Stimulated activated CD8-positive, alpha-beta memory T cell treated with anti-CD3 and anti-CD28 coated beads, Interleukin-4, amount 100 ng/mL, for 48 hours (primary cell): ENCODE measurements at regions not wholly inside any gene's neighbourhood (a gene's known extent, or its start where the extent isn't known, plus 50 kb on each side); places are given as distances from the start of the nearest gene placed in this dataset.
"Not testable (repeated sequence)": the region's sequence is repeated elsewhere in the genome, so short reads cannot be mapped to it uniquely, and the experiment has no call there.

Experiments used
- DNase-seq: peaks from one replicate; pipeline ENCODE4 v3.0.0-alpha.2; 2020

GRCh38 chr12:68428211-68428610, 96.0 kb upstream of the MDM1 start:
- no peak for DNase-seq

GRCh38 chr12:68428724-68429501, 96.8 kb upstream of the MDM1 start:
- no peak for DNase-seq

DNA sequence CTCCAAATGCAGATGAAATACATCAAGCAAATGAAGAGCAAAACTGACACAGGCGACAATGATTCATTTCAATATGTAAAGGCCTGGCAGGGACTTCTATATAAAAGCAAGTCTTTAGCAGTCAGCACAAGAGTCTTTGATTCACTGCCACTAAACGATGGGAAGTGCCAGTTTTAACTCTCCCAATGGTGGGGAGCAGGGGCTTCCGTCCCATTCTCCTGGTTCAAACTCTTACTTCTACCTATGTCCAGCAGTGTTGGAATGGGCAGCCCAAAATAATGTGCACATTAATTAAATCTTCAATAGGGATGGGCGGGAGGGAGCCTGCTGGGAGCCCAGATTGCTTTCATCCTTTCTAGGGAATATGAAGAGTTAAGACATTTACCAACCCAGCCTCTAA, 97.5 kb upstream of the MDM1 start:
- DNase-seq = no peak

- DNase-seq = no peak
Observed at GRCh38 chr12:68431786-68432185, 99.6 kb upstream of the MDM1 start.

DNA sequence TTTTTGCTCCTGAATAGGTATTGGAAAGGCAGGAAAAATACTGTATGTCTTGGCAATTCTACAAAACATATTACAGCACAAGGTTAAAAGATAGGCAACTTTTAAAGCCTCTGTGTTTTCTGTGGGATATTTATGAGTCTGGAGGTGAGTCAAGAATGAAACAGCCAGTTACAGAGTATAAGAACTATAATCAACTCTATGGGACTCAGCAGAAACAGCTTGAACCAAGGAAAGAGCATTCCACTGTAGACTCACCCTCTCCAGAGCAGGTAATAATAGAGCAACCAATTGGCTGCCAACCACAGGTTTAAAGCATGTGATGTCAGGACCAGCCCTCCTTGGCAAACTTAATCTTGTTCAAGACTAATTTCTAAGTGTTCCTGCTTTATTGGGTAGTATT, 100.5 kb upstream of the MDM1 start:
- no peak for DNase-seq

DNA sequence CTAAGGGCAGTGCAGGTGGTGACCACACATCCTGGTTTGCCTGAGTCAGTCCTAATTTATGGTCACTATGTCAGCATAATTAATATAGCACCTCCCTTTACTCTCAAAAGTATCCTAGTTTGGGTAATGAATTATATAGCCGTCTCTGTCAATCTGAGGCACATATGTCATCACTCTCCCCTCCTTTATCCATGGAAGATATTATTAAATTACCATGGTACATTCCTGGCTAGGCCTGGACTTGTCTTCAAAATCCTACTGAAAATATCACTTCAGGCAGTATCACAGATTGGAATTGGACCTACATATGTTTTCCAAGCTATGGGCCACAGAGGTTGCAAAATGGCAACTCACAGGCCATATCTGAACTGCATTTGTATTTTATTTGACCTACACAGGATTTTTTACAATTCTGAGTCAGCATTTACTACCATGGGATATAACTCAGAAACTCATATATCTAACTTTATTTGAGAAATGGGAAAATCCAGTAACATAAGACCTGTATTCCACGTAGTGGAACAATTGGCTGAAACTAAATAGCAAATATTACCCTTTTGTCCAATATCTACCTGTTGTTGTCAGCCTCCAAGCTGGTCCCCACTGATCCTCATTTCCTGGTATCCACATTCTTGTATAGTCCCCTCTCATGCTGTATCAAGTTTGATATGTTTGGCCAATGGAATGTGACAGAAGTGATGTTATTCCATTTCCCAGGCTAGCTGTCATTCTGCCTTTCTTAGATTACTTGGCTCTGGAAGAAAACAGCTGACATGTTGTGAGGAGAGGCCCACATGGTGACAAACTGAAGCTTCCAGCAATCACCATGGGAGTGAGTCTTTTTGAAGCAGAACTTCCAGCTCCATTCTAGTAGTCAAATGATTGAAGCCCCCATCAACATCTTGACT, 102.5 kb upstream of the MDM1 start:
- DNase-seq = no peak

- no peak for DNase-seq
Observed at GRCh38 chr12:68435299-68435637, 103.1 kb upstream of the MDM1 start.

- no peak for DNase-seq
Observed at GRCh38 chr12:68435816-68436215, 103.7 kb upstream of the MDM1 start.

GRCh38 chr12:68438601-68439000, 106.4 kb upstream of the MDM1 start:
- no peak for DNase-seq

DNA sequence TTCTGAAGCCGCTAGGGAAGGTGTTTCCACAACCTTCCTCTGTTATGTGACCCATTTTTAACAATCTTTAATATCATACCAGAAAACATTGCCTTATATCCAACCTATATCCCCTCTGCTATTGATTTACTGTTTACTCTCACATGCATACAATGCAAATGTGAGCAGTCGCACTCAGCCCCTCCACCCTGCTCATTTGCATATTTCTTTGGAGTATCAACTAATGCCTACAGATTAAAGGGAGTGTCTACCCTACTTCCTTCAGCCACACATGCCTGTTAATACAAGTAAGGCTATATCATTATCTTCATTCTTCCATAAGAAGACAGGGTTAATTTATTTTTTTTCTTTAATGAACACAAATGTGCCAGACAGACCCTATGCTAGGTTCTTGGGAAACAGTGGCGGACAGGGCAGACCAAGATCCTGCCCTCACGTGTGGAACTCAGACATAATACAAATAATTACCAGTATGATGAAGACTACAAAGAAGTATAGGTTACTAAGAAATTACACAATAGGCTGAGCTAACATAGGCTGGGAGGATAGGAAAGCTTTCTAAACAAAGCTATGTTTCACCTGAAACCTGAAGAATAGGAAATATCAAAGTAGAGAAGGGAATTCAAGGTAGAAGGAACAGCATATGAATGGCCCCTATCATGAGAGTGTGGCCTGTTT, 107.3 kb upstream of the MDM1 start:
- DNase-seq = no peak

DNA sequence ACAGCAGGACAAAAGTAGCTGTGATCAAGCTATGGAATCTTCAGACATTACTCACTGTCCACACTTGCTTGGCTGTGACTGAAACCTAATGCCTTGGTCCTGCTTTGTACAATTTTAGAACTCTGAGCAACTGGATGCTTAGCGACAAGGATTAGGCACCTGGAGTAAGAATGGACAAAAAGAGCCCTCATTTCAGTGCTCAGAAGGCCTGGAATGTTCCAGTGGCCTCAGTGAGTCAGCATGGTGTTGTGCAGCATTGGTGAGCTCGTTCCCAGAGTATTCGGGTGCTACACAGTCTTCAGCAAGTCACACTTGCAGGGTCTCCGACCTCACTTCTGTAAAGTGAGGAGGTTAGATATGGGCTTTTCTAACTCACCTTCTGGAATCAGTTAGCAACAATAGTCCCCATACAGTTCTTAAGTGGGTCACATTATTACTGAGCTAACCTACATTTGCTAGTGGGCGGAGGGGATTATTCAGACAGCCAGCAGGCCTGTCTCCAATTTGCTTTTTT, 108.0 kb upstream of the MDM1 start:
- no peak for DNase-seq

DNA sequence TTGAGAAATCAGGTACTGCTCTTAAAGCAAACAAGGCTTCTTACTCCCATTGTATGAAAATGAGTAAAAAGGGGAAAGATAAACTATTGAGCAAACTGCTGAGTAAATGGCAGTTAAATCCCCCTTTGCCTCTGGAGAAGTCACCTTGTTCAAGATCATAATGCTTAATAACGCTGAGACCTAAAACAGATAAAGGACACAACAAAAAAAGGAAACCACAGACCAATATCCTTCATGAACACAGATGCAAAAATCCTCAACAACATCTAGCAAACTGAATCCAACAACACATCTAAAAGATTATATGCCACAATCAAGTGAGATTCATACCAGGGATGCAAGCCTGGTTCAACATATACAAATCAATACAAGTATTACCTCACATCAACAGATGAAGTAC, 109.0 kb upstream of the MDM1 start:
- DNase-seq = no peak

- DNase-seq = not testable (repeated sequence)
Observed at GRCh38 chr12:68442353-68442972, 110.3 kb upstream of the MDM1 start.

- DNase-seq = not testable (repeated sequence)
Observed at GRCh38 chr12:68443695-68444094, 111.5 kb upstream of the MDM1 start.

DNA sequence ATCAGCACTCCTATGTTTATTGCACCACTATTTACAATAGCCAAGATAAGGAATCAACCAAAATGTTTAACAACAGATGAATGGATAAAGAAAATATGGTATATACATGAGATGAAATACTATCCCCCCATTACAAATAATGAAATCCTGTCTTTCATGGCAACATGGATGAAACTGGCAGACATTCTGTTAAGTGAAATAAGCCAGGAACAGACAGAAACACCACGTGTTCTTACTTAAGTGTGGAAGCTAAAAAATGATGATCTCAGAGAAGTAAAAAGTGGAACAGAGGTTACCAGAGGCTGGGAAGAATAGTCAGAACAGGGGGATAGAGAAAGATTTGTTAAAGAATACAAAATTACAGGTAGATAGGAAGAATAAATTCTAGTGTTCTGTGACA, 113.7 kb upstream of the MDM1 start:
- no peak for DNase-seq

- DNase-seq = no peak
Observed at GRCh38 chr12:68446384-68446783, 114.2 kb upstream of the MDM1 start.

DNA sequence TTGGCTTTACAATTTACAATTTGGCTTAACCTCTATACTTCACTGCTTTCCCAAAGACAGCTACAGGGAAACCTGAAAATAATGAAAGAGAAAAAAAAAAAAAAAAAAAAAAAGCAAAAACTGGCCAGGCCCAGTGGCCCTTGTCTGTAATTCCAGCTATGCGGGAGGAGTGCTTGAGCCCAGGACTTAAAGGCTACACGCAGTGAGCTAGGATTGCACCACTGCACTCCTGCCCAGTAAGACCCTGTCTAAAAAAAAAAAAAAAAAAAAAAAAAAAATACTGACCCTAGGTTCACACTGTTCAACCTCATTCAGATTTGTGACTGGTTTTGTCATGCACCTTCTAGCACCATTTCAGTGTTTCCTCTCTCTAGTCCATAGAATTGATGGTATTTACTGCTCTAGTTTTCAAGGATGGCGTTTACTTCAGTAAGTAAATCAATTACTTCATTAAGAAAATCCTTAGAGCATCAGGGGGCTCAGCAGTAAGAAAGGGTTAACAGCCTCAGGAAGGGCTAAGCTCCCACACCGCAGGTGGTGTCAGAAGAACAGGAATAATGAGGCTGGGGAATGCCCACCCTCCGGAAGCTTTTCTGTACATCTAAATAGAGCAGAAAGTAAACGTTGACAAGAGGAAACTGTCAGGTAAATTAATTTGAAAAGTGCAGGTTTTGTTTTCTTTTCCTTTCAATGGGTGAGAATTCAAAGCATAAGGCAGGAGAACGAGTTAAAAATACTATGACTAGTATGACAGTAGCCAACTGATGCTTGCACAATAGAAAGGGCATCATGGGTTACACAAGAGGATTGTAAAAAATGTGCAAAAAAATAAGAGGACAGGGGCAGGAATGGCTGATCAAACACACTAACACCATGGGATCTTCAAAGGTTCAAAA, 115.0 kb upstream of the MDM1 start:
- DNase-seq = no peak

GRCh38 chr12:68447797-68448260, 115.7 kb upstream of the MDM1 start:
- DNase-seq = no peak

- DNase-seq = no peak
Observed at GRCh38 chr12:68449196-68449595, 117.0 kb upstream of the MDM1 start.

DNA sequence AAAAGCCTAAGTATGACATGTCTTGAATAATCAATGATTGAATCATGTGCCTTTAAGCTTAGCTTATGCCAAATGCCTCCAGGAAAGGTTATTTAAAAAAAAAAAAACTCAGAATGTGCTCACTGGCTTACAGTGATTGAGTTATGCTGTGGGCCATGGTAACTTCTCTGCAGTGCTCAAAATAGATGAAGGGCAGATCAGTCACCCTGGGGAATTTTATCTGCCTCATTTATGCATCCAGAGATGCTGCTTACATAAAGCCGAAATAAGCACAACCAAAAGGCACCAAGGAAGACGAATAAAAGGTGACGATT, 118.7 kb upstream of the MDM1 start:
- no peak for DNase-seq

DNA sequence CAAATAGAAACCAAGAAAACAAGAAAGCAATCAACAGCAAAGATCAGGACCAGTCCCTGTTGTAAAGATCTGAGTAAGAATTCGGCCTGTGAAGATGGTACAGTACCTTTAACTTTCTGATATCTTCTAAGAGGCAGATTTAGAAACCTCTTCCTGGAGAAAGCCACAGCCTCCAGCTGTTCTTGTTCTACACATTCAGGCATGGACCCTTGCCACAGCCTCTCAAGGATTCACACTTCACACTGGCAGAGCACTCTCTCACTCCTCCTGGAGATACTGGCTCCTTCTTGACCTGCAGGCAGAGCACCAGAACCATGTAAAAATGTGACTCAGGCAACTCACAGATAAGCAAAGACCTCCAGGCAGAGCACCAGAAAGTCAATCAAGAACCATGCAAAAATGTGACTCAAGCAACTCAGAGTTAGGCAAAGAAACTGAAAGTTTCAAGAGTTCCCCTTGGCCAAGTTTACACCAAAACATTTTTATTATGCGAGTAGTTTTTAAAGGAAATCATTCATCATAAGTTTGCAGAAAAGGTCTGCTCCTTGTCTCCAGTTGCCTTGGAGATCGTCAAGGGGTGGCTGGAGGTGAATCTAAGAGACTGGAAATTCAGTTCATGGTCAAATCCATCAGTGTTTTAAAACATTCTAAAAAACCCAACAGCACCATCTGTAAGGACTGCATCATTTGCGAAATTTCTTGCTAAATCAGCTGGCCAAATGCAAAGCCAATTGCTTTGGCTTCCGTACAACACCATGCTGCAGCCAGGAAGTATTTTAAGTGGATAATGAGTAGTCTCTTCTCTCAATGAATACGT, 119.3 kb upstream of the MDM1 start:
- DNase-seq = peak; percentile 61
